NCI-H345 (cell line): ENCODE measurements at regions not wholly inside any gene's neighbourhood (a gene's known extent, or its start where the extent isn't known, plus 50 kb on each side); places are given as distances from the start of the nearest gene placed in this dataset.
"Not testable (repeated sequence)": the region's sequence is repeated elsewhere in the genome, so short reads cannot be mapped to it uniquely, and the experiment has no call there.

Experiments
- DNase-seq: peaks from one replicate; lab custom pipeline; 2025; lab: John Stamatoyannopoulos, UW

DNA sequence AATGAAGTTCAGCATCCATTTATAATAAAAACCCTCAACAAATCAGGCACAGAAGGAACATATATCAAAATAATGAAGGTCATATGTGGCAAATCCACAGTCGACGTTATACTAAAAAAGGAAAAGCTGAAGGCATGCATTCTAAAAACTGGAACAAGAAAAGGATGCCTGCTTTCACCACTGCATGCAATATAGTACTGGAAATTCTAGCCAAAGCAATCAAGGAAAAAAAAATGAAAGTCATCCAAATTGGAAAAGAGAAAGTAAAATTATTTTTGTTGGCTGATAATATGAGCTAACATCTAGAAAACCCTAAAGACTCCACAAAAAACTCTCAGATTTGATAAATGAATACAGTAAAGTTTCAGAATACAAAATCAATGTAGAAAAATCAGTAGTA is 1123.2 kb downstream of the TBL1XR1 start:
- DNase-seq, result no peak

GRCh38 chr3:176071943-176072342 is 1125.3 kb downstream of the TBL1XR1 start:
- no peak for DNase-seq

GRCh38 chr3:176068750-176069149 is 1128.5 kb downstream of the TBL1XR1 start:
- no peak for DNase-seq

- no peak for DNase-seq
Measured at GRCh38 chr3:176058856-176059255, 1138.4 kb downstream of the TBL1XR1 start.

DNA sequence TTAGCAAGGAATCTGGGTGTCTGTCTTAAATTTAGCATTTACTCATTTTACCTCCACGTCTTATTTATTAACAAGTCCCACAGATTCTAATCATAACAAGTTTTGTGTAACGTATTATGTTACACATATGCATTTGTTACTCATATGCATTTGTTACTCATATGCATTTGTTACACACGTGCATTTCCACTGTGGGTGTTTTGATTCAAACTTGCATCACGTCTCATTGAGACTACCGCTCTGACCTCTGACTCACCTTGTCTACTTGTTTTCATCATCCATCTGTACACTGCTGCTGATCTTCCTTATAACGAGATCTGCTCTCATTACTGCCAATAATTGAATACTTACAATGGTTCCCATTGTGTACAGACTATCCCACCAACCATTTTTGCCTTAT is 1141.4 kb downstream of the TBL1XR1 start:
- no peak for DNase-seq

DNA sequence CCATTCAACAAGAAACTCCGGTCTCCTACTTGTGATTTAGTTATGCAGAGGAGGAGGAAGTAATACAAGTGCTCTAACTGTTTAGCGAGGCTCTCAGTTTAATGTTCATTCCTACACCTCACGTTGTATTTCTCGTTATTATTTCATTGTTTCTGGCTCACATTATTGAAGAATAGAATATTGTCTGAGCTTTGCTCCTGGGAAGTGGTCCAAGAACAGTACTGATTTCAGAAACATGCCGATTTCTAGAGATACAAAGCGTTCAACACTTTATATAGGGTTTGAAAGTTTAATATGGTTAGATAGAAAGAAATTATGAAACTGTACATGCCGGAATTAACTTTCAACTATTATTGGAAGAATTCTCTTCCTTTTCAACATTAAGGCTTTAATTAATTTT is 1145.5 kb downstream of the TBL1XR1 start:
- no peak for DNase-seq

DNA sequence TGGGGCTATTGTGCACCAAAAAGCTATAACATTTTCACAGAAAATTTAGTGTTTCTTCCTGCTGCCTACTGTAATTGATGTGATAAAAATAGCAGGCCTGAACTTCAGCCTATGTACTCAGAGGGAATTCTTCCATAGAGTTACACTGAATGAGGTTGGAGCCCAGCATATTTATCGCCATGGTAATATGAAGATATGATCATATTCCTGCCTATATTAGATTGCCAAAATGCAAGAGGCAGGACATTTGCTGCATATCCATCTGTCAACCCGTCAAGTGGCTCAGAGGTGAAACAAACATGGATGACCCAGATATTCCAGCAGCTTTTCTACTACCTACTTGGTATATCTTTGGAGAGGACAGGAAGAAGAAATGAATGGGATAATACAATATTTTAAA is 1150.6 kb downstream of the TBL1XR1 start:
- DNase-seq, result no peak

GRCh38 chr3:176041812-176042211 is 1155.5 kb downstream of the TBL1XR1 start:
- DNase-seq, result no peak

DNA sequence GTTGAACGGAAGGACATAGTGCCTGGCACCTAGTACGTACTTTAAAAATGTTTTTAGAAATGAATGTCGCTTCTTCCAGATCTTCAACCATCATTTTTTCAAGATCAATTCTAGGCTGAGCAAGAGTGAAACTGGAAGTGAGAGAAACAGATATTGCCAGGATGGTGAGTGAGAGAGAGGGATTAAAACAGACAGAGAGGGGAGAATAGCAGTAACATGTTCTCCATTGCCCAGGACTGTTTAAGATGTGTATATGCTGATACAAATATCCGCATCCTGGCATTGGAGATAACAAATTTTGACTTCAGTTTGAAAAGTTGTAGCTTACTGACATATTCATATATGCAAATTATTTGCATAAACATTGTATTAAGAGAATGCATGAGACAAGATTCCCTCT is 1156.1 kb downstream of the TBL1XR1 start:
- no peak for DNase-seq

GRCh38 chr3:176037636-176038035 is 1159.6 kb downstream of the TBL1XR1 start:
- no peak for DNase-seq

DNA sequence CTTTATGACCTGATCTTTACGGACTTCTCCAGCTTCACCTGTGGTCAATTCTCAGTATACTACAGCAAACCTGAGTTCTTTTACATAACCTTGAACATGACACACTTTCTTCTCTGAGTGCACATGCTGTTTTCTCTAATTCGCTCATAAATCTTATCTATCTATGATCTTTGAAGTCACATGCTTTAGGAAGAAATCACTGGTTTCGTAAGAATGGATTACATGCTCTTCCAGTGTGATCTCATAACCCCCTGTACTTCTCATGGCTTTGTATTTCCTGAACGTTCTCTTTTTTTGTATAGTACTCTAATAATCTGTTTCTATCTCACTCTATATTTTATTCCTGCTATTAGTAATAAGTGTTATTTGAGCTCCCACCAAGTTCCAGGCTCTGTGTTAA is 1165.2 kb downstream of the TBL1XR1 start:
- DNase-seq, result no peak

DNA sequence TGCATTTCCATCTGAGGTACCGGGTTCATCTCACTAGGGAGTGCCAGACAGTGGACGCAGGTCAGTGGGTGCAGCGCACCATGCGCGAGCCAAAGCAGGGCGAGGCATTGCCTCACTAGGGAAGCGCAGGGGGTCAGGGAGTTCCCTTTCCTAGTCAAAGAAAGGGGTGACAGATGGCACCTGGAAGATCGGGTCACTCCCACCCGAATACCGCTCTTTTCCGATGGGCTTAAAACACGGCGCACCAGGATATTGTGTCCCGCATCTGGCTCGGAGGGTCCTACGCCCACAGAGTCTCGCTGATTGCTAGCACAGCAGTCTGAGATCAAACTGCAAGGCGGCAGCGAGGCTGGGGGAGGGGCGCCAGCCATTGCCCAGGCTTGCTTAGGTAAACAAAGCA is 1157.1 kb downstream of the NAALADL2 start:
- not testable (repeated sequence) for DNase-seq

DNA sequence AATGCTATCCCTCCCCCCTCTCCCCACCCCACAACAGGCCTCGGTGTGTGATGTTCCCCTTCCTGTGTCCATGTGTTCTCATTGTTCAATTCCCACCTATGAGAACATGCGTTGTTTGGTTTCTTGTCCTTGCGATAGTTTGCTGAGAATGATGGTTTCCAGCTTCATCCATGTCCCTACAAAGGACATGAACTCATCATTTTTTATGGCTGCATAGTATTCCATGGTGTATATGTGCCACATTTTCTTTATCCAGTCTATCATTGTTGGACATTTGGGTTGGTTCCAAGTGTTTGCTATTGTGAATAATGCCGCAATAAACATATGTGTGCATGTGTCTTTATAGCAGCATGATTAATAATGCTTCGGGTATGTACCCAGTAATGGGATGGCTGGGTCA is 1156.1 kb downstream of the NAALADL2 start:
- not testable (repeated sequence) for DNase-seq

DNA sequence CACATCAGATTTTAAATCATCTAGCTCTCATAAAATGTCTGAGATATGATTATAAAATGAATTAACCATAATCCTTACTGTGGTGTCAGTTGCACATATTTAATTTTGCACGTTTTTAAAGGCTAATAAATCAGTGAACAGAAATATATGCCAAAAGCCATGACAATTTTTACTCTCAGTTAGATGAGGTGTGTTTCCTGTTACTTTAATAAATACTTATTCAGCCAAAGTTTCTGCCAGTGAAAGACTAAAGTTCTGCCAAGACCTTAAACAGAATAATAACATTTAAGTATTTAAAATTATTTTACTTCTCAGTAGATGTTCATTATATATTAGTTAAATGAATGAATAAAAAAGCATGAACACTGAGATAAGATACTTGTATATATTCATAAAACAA is 1150.1 kb downstream of the NAALADL2 start:
- DNase-seq, result no peak

GRCh38 chr3:176005564-176005963 is 1146.4 kb downstream of the NAALADL2 start:
- DNase-seq, result no peak

DNA sequence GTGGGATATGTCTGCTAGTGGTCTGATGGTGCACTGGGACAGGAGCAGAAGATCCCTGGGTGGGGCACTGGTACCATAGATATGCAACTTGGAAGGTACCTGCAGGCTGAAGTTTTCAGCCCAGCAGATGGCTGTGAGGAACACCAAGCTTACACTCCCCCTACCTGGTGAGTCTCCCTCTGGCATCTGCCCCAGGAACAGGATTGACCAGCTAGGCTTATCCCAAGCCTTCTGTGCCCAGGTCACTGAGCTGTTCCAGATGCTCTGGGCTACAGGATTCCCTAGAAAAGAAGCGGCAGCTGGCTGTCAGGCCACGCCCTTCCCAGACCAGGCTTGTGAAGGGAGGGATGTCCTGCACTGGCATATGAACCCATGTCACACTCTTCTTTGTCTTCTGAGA is 1130.0 kb downstream of the NAALADL2 start:
- no peak for DNase-seq

GRCh38 chr3:175988401-175988800 is 1129.3 kb downstream of the NAALADL2 start:
- DNase-seq, result no peak

GRCh38 chr3:175985781-175986180 is 1126.6 kb downstream of the NAALADL2 start:
- DNase-seq, result no peak

- no peak for DNase-seq
Measured at GRCh38 chr3:175983379-175983778, 1124.2 kb downstream of the NAALADL2 start.

DNA sequence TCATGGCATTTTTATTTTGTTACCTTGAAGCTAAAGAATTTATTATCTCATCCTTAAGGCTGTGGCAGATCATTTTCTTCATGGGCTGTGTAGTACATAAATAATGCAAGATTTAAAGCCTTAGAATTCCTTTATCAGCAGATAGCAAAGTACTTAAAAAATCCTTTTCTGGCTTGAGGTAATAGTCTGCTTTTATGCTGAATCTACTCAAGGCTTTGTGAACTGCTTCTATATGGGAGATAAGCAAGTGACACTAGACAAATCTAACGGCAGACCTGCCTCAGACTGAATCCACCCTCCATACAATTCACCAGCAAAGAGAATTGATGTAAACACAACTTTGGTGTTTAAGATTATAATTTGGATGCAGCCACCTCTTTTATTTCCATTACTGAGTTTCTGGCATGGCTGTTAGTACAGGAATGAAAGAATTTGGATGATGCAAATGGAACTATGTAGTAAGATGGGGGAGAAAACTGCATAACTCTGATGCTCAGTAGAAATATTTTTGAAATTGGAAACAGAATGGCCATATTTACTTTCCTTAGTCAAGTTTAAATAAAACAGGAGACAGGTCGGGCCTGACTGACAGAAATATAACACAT is 1121.5 kb downstream of the NAALADL2 start:
- DNase-seq, result no peak

GRCh38 chr3:175977968-175978752 is 1119.0 kb downstream of the NAALADL2 start:
- no peak for DNase-seq

GRCh38 chr3:175969456-175969855 is 1110.3 kb downstream of the NAALADL2 start:
- DNase-seq, result no peak

DNA sequence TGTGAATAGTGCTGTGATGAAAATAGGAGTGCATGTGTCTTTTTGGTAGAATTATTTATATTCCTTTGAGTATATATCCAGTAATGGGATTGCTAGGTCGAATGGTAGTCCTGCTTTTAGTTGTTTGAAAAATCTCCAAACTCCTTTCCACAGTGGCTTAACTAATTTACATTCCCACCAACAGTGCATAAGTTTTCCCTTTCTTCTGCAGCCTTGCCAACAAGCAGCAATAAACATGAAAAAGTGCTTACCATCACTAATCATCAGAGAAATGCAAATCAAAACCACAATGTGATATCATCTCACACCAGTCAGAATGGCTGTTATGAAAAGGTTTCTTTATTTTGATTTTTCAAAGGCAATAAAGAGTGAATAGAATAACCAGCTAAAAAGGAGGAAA is 1105.9 kb downstream of the NAALADL2 start:
- DNase-seq, result no peak

DNA sequence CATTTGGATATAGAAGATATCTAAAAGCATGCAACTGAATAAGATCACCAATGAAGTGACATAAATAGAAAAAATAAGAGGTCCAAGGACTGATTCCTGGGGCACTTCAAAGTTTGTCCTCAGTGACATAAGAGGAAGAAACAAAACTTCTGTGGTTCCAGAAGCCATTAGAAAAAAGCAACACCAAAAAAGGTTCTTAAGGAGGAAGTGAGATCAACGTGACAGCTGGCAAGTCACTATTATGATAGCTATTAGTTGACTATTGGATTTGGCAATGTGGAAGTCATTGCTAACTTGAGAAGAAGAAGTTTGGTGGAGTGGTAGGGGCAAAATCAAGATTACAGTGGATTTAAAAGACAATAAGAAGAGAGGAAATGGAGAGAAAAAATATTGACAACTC is 1098.3 kb downstream of the NAALADL2 start:
- no peak for DNase-seq
